SIG-M5 (cell line): ENCODE measurements at regions not wholly inside any gene's neighbourhood (a gene's known extent, or its start where the extent isn't known, plus 50 kb on each side); places are given as distances from the start of the nearest gene placed in this dataset.

Experiments used
- DNase-seq: peaks from one replicate; lab custom pipeline; 2025; lab: John Stamatoyannopoulos, UW

- DNase-seq = no peak
These were observed 565.8 kb upstream of the DPPA4 start for GRCh38 chr3:109903100-109903499.

- no peak for DNase-seq
These were observed 573.4 kb upstream of the DPPA4 start for GRCh38 chr3:109910772-109911171.

GRCh38 chr3:109918740-109919139 is 581.4 kb upstream of the DPPA4 start:
- DNase-seq = no peak

- DNase-seq = no peak
These were observed 583.4 kb upstream of the DPPA4 start for GRCh38 chr3:109920749-109921148.

- DNase-seq = no peak
These were observed 584.2 kb upstream of the DPPA4 start for GRCh38 chr3:109921509-109921908.

GRCh38 chr3:109922856-109923255 is 585.5 kb upstream of the DPPA4 start:
- no peak for DNase-seq

- DNase-seq = no peak
These were observed 586.1 kb upstream of the DPPA4 start for GRCh38 chr3:109923431-109923830.

- DNase-seq = no peak
These were observed 586.9 kb upstream of the DPPA4 start for GRCh38 chr3:109924196-109924595.

GRCh38 chr3:109926376-109926775 is 589.0 kb upstream of the DPPA4 start:
- DNase-seq = no peak

GRCh38 chr3:109927161-109927560 is 589.8 kb upstream of the DPPA4 start:
- no peak for DNase-seq

- no peak for DNase-seq
These were observed 590.4 kb upstream of the DPPA4 start for GRCh38 chr3:109927726-109928125.

- DNase-seq = no peak
These were observed 593.2 kb upstream of the DPPA4 start for GRCh38 chr3:109930582-109930981.

GRCh38 chr3:109933576-109933975 is 596.2 kb upstream of the DPPA4 start:
- no peak for DNase-seq

- DNase-seq = no peak
These were observed 602.5 kb upstream of the DPPA4 start for GRCh38 chr3:109939817-109940216.

- no peak for DNase-seq
These were observed 605.8 kb upstream of the DPPA4 start for GRCh38 chr3:109943181-109943580.

- no peak for DNase-seq
These were observed 607.5 kb upstream of the DPPA4 start for GRCh38 chr3:109944836-109945235.

GRCh38 chr3:109952924-109953323 is 615.6 kb upstream of the DPPA4 start:
- no peak for DNase-seq

GRCh38 chr3:109963831-109964230 is 626.5 kb upstream of the DPPA4 start:
- no peak for DNase-seq

GRCh38 chr3:109973733-109974132 is 636.4 kb upstream of the DPPA4 start:
- DNase-seq = no peak

GRCh38 chr3:109977897-109978296 is 640.6 kb upstream of the DPPA4 start:
- no peak for DNase-seq

GRCh38 chr3:109982201-109982600 is 644.9 kb upstream of the DPPA4 start:
- no peak for DNase-seq

GRCh38 chr3:109984976-109985375 is 647.6 kb upstream of the DPPA4 start:
- DNase-seq = no peak

GRCh38 chr3:109985943-109986555 is 648.7 kb upstream of the DPPA4 start:
- no peak for DNase-seq

- DNase-seq = no peak
These were observed 657.5 kb upstream of the DPPA4 start for GRCh38 chr3:109994853-109995252.

GRCh38 chr3:109995377-109995776 is 658.0 kb upstream of the DPPA4 start:
- no peak for DNase-seq
